Progenitor cell of endocrine pancreas (in vitro differentiated cells): ENCODE measurements at regions not wholly inside any gene's neighbourhood (a gene's known extent, or its start where the extent isn't known, plus 50 kb on each side); places are given as distances from the start of the nearest gene placed in this dataset.
"Not testable (repeated sequence)": the region's sequence is repeated elsewhere in the genome, so short reads cannot be mapped to it uniquely, and the experiment has no call there.

Source experiments
- DNase-seq: peaks from one replicate; pipeline ENCODE4 v3.0.0; 2021; ENCODE audit warnings: low spot score; ENCODE audit not compliant: unreplicated experiment
- H3K27ac Mint-ChIP-seq: 2 replicates; pipeline ENCODE4 v1.8.0; 2021; ENCODE audit warnings: mild to moderate bottlenecking, moderate library complexity, mixed read lengths
- H3K27me3 Mint-ChIP-seq: 2 replicates; pipeline ENCODE4 v1.8.0; 2021; ENCODE audit warnings: mixed read lengths
- H3K36me3 Mint-ChIP-seq: 2 replicates; pipeline ENCODE4 v1.8.0; 2022; ENCODE audit warnings: mixed read lengths; ENCODE audit not compliant: insufficient read depth
- H3K4me1 Mint-ChIP-seq: 2 replicates; pipeline ENCODE4 v1.8.0; 2021; ENCODE audit warnings: low read depth, mixed read lengths
- H3K4me3 Mint-ChIP-seq: 2 replicates; pipeline ENCODE4 v1.8.0; 2021; ENCODE audit warnings: low read depth, mild to moderate bottlenecking, moderate library complexity, mixed read lengths
- H3K9me3 Mint-ChIP-seq: 2 replicates; pipeline ENCODE4 v1.8.0; 2021; ENCODE audit warnings: low read depth, mixed read lengths
- TF ChIP-seq, protein P1 (sequence below): fragments of 200-600 bp; sonication (generic); IDR thresholded peaks from one replicate; pipeline ENCODE4 v1.5.0; 2021; ENCODE audit warnings: antibody characterized with exemption, mild to moderate bottlenecking; ENCODE audit not compliant: unreplicated experiment

DNA sequence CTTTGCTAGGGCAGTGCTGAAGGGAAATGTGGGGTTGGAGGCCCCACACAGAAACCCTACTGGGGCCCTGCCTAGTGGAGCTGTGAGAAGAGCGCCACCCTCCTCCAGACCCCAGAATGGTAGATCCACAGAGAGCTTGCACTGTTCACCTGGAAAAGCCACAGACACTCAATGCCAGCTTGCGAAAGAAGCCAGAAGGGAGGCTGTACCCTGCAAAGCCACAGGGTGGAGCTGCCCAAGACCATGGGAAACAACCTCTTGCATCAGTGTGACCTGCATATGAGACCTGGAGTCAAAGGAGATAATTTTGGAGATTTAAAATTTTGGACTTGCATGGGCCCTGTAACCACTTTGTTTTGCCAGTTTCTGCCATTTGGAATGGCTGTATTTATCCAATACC, 615.4 kb upstream of the MIR17HG start:
- DNase-seq, result no peak
- Mint-ChIP-seq H3K4me1 (no peaks in the 10 kb centered on the region), H3K4me3 (no peak overlapping the region), H3K27ac (no peak overlapping the region), H3K36me3 (peaks cover 10% of the 10 kb centered on the region), H3K27me3 (no peaks in the 10 kb centered on the region), H3K9me3 (peaks cover 27% of the 10 kb centered on the region)
- TF ChIP-seq, protein P1, sequence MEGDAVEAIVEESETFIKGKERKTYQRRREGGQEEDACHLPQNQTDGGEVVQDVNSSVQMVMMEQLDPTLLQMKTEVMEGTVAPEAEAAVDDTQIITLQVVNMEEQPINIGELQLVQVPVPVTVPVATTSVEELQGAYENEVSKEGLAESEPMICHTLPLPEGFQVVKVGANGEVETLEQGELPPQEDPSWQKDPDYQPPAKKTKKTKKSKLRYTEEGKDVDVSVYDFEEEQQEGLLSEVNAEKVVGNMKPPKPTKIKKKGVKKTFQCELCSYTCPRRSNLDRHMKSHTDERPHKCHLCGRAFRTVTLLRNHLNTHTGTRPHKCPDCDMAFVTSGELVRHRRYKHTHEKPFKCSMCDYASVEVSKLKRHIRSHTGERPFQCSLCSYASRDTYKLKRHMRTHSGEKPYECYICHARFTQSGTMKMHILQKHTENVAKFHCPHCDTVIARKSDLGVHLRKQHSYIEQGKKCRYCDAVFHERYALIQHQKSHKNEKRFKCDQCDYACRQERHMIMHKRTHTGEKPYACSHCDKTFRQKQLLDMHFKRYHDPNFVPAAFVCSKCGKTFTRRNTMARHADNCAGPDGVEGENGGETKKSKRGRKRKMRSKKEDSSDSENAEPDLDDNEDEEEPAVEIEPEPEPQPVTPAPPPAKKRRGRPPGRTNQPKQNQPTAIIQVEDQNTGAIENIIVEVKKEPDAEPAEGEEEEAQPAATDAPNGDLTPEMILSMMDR, result no peak

DNA sequence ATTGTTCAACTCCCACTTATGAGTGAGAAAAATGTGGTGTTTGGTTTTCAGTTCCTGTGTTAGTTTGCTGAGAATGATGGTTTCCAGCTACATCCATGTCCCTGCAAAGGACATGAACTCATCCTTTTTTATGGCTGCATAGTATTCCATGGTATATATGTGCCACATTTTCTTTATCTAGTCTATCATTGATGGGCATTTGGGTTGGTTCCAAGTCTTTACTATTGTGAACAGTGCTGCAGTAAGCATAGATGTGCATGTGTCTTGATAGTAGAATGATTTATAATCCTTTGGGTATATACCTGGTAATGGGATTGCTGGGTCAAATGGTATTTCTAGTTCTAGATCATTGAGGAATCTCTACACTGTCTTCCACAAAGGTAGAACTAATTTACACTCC, 613.0 kb upstream of the MIR17HG start:
- not testable (repeated sequence) for DNase-seq, H3K4me3 Mint-ChIP-seq
- peaks cover 28% of the 10 kb centered on the region for H3K9me3 Mint-ChIP-seq

DNA sequence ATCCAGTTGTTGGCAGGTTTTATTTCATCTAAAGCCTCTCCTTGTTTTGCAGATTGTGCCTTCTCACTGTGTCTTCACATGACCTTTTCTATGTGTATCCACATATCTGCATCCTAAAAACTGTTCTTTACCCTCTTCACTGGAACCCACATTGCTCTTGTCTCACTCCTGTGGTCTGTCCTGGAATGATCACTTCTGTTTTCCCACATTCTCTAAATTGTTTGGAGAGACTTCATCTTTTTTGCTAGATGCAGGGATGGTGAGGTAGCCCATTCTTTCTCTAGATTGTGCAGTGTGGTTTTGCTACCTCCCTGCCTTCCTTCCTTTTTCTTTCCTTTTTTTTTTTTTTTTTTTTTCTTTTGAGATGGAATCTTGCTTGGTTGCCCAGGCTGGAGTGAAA, 608.6 kb upstream of the MIR17HG start:
- TF ChIP-seq, protein P1, result no peak
- no peaks in the 10 kb centered on the region for H3K27me3 Mint-ChIP-seq
- H3K36me3 Mint-ChIP-seq, result peaks cover 7% of the 10 kb centered on the region
- H3K4me1 Mint-ChIP-seq, result no peaks in the 10 kb centered on the region
- no peak overlapping the region for H3K27ac Mint-ChIP-seq
- no peak for DNase-seq
- H3K4me3 Mint-ChIP-seq, result no peak overlapping the region
- H3K9me3 Mint-ChIP-seq, result peaks cover 19% of the 10 kb centered on the region

More for the DNA sequence above, 613.0 kb upstream of the MIR17HG start:
- not testable (repeated sequence) for H3K4me1 Mint-ChIP-seq, H3K27me3 Mint-ChIP-seq, H3K36me3 Mint-ChIP-seq, H3K27ac Mint-ChIP-seq

DNA sequence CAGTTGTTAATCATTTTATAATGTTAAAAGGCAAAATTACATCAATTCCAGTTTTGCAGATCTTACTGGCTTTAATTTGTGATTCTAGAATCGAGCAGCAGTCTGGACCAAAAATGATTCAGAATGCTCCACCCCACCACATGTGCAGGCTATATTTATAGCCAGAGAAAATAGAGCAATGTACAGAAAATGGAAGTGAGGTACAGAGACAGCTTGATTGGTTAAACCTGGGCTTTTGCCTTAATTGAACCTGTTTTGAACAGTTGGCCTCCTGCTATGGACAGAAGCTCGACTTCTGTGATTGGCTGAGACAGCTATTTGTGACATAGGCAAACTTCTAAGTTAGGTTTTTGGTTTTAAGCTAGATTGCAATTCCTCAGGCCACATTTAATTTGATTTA, 607.4 kb upstream of the MIR17HG start:
- TF ChIP-seq, protein P1, result no peak
- no peak for DNase-seq
- no peaks in the 10 kb centered on the region for H3K4me1 Mint-ChIP-seq
- H3K27ac Mint-ChIP-seq, result no peak overlapping the region
- H3K27me3 Mint-ChIP-seq, result no peaks in the 10 kb centered on the region
- H3K9me3 Mint-ChIP-seq, result peaks cover 18% of the 10 kb centered on the region
- peaks cover 5% of the 10 kb centered on the region for H3K36me3 Mint-ChIP-seq
- H3K4me3 Mint-ChIP-seq, result no peak overlapping the region

DNA sequence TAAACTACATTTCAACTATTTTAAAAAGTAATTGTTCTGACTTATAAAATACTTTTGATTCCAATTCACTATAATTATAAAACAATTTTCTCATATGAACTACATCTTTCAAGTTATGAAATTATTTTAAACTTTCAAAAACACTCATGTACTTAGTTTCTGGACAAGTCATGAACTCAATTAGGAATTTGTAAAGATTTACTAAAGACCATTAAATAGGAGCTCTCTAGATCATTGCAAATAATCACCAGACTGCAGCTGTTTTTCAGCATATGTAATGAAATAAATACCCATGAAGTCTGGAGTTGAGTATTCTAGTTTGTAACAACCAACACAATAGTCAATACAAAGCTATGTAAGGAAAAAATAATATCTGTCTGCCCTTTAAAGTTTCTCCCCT, 605.1 kb upstream of the MIR17HG start:
- H3K27ac Mint-ChIP-seq, result no peak overlapping the region
- H3K9me3 Mint-ChIP-seq, result no peaks in the 10 kb centered on the region
- H3K4me3 Mint-ChIP-seq, result no peak overlapping the region
- H3K36me3 Mint-ChIP-seq, result no peaks in the 10 kb centered on the region
- no peaks in the 10 kb centered on the region for H3K27me3 Mint-ChIP-seq
- TF ChIP-seq, protein P1, result no peak
- H3K4me1 Mint-ChIP-seq, result no peaks in the 10 kb centered on the region
- DNase-seq, result no peak

DNA sequence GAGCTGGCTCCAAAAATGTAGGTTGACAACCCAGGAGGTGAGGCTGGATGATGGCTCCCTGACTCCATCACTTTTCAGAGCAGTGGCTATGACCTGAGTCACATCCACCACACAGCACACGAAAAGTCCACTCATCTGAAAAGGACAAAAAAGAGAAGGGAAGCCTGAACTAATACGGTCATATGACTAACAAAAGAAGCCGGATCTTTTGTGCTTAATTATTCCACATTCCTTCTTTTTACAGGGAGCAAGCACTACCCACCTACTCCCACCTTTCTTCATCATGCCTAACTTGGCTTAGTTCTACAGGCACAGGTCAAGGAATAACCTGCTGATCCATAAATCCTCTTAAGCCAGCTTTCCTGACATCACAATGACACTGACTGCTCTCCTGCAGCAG, 601.3 kb upstream of the MIR17HG start:
- DNase-seq, result no peak
- H3K27me3 Mint-ChIP-seq, result peaks cover 4% of the 10 kb centered on the region

More for the DNA sequence above, 601.3 kb upstream of the MIR17HG start:
- Mint-ChIP-seq H3K4me1 (peaks cover 7% of the 10 kb centered on the region), H3K36me3 (no peaks in the 10 kb centered on the region), H3K9me3 (no peaks in the 10 kb centered on the region), H3K27ac (no peak overlapping the region), H3K4me3 (no peak overlapping the region)
- TF ChIP-seq, protein P1, result no peak
